Bone marrow (tissue), 2 donors: ENCODE measurements at regions not wholly inside any gene's neighbourhood (a gene's known extent, or its start where the extent isn't known, plus 50 kb on each side); places are given as distances from the start of the nearest gene placed in this dataset.

Experiments used
- DNase-seq, 2 donors: peaks; one replicate each; lab custom pipeline; 2025; lab: John Stamatoyannopoulos, UW

DNA sequence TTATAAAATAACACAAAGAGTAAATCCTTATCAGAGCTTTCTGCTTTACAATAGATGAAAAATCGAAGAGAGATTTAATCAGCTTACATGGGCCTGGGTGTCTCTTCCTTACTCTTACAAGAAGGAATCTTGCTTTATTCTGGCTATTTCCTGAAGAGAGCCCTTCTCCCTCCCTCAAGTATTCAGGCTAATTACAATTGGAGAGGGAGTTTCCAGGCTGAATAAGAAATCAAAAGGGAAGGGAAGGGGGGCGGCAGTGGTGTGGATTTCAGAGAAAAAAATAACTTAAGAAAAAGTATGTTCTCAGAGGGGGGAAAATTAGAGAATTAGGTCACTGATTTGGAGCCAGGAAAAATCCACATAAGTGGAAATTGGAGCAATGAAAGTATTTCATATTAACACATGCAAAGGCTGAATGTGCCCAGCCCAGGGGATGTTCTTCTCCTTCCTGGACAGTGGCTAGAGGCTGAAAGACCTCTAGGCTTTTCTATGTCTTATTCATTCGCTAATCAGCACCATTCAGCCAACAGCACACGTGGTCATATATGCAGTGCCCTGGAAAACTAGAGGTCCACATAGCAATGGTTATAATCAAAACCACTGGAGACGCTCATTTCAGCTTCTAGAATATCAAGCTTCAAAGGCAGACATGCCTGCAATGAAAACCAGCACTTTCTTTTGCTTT is 158.9 kb upstream of the BTG1 start:
- no peak for DNase-seq

GRCh38 chr12:92302041-92302829 is 156.6 kb upstream of the BTG1 start:
- DNase-seq: no peak

- DNase-seq: no peak
These were observed 155.7 kb upstream of the BTG1 start for GRCh38 chr12:92301356-92301755.

DNA sequence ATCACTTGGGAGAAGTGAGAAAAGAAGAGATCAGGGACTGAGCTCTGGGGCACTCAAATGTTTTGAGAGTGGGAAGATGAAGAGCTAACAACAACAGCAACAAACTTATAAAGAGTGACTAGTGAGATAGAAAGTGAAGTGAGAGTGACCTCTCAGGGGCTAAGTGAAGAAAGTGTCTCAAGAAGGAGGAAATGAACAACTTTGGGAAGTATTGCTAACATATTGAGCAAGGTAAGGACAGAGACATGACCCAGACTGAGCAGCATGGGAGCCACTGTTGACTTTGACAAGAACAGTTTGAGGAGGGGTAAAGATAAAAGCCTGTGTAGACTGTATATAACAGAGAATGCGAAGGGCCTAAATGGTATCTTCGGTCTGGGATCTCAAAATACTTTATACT is 155.1 kb upstream of the BTG1 start:
- no peak for DNase-seq

GRCh38 chr12:92299744-92300143 is 154.1 kb upstream of the BTG1 start:
- DNase-seq: no peak

GRCh38 chr12:92299344-92299743 is 153.7 kb upstream of the BTG1 start:
- DNase-seq: no peak

GRCh38 chr12:92297932-92298696 is 152.5 kb upstream of the BTG1 start:
- DNase-seq: no peak

- no peak for DNase-seq
These were observed 151.8 kb upstream of the BTG1 start for GRCh38 chr12:92297405-92297804.

DNA sequence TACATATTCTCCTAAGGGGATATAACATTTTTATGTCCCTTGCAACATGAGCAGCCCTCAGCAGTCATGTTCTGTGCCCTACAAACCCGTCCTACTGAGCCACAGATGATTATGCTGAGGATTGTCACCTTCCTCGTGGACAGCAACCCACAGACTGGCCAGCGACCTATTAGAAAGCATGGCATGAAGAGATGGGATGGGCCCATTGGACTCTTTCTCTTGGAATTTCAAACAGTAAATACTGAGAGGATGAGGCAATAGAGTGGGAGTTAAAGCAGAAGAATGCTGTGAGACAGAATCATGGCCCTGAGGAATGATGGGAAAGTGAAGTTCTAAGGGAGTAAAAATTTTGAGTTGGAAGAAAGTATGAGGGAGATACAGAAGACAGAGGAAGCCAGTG is 149.9 kb upstream of the BTG1 start:
- DNase-seq: no peak

- DNase-seq: no peak
These were observed 149.2 kb upstream of the BTG1 start for GRCh38 chr12:92294676-92295440.

- DNase-seq: no peak
These were observed 146.4 kb upstream of the BTG1 start for GRCh38 chr12:92292016-92292415.

GRCh38 chr12:92290886-92291285 is 145.2 kb upstream of the BTG1 start:
- no peak for DNase-seq

- DNase-seq: no peak
These were observed 144.7 kb upstream of the BTG1 start for GRCh38 chr12:92290350-92290695.

- DNase-seq: no peak
These were observed 144.1 kb upstream of the BTG1 start for GRCh38 chr12:92289629-92290349.

GRCh38 chr12:92288561-92288960 is 142.9 kb upstream of the BTG1 start:
- DNase-seq: no peak

DNA sequence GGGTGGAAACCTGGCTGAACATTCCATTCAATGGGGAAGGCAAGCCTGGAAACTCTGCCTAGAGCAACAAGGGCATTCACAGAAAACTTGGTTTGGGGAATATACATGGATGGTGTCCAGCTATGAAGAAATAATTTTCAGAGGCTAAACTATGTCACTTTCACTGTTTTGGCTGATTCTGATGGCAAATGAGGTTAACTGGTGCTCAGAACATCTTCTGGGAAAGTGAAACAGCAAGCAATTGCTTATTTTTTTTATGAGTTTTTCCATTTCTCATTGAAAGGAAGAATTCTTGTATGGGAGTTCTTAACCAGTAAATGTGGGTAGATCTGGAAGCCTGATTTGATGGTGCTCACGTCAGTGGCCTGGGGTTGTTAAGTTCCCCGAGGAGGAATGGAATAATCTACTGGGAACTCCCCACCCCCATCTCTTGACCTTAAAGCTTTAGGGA is 132.8 kb upstream of the BTG1 start:
- DNase-seq: no peak

- no peak for DNase-seq
These were observed 132.1 kb upstream of the BTG1 start for GRCh38 chr12:92277795-92278194.

- DNase-seq: no peak
These were observed 130.6 kb upstream of the BTG1 start for GRCh38 chr12:92276276-92276675.

- DNase-seq: no peak
These were observed 130.0 kb upstream of the BTG1 start for GRCh38 chr12:92275443-92276154.

DNA sequence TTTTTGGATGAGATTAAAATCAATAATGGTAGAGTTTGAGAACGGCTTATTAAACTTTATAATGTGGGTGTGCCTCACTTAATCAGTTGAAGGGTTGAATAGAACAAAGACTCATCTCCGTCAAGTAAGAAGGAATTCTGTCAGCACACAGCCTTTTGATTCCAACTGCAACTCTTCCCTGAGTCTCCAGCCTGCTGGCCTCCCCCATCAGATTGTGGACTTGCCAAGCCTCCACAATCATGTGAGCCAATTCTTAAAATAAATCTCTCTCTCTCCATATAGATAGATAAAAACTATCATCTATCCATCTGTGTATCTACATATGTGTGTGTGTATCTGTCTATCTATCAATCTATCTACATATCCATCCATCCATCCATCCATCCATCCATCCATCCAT is 127.4 kb upstream of the BTG1 start:
- no peak for DNase-seq
